ENCODE measurements at regions not wholly inside any gene's neighbourhood (a gene's known extent, or its start where the extent isn't known, plus 50 kb on each side); places are given as distances from the start of the nearest gene placed in this dataset.

GRCh38 chr17:31687505-31688126 lies 171.4 kb downstream of the COPRS start:
- no peak for TF ChIP-seq CTCF (conservative IDR thresholded peaks at IDR 0.05; ENCODE audit: low read length)
- no peak for TF ChIP-seq EZH2phosphoT487 (IDR thresholded peaks at IDR 0.05; ENCODE audit: borderline replicate concordance, low read depth, low read length)
